Uterus (tissue), 2 donors: ENCODE measurements at regions not wholly inside any gene's neighbourhood (a gene's known extent, or its start where the extent isn't known, plus 50 kb on each side); places are given as distances from the start of the nearest gene placed in this dataset.

Source experiments
- POLR2A ChIP-seq, 2 donors: fragments of 450-650 bp; IDR thresholded peaks; one replicate each; pipeline ENCODE4 v1.6.1; 2016; ENCODE audit warnings: antibody characterized with exemption in 2 of 2, mild to moderate bottlenecking in 1 of 2, moderate library complexity in 1 of 2
- TF ChIP-seq, protein P1 (sequence below), 4 experiments: fragments of 200-600 bp in 2 of 4; fragments of 450-650 bp in 2 of 4; sonication (generic) in 2 of 4; IDR thresholded peaks; one replicate each; pipeline ENCODE4 v1.5.1; 2016 to 2019; ENCODE audit warnings: antibody characterized with exemption in 4 of 4, mild to moderate bottlenecking in 2 of 4, moderate library complexity in 1 of 4

DNA sequence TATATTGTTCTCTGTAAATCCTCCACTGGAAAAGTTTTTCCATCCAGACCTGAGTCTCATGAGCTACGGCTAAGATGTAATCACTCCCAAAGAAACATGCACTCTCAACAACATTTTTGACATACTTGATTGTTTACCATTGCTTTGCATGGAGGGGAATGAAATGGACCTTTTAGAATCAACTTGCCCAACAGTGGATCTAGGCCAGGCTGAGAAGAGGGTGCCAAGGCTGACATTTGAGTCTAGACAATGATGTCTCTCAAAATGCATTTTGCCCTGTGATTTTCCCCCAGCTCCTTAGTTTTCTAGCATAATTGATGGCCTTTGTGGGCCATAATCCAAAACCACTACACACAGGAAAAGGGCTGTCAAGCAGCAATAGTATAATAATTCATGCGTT lies 297.9 kb upstream of the KLF6 start:
- TF ChIP-seq, protein P1, sequence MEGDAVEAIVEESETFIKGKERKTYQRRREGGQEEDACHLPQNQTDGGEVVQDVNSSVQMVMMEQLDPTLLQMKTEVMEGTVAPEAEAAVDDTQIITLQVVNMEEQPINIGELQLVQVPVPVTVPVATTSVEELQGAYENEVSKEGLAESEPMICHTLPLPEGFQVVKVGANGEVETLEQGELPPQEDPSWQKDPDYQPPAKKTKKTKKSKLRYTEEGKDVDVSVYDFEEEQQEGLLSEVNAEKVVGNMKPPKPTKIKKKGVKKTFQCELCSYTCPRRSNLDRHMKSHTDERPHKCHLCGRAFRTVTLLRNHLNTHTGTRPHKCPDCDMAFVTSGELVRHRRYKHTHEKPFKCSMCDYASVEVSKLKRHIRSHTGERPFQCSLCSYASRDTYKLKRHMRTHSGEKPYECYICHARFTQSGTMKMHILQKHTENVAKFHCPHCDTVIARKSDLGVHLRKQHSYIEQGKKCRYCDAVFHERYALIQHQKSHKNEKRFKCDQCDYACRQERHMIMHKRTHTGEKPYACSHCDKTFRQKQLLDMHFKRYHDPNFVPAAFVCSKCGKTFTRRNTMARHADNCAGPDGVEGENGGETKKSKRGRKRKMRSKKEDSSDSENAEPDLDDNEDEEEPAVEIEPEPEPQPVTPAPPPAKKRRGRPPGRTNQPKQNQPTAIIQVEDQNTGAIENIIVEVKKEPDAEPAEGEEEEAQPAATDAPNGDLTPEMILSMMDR (IDR thresholded peaks at IDR 0.05): no peak
- no peak for TF ChIP-seq POLR2A (IDR thresholded peaks at IDR 0.05)
